VCaP (cell line): ENCODE measurements at regions not wholly inside any gene's neighbourhood (a gene's known extent, or its start where the extent isn't known, plus 50 kb on each side); places are given as distances from the start of the nearest gene placed in this dataset.

Experiments used
- H3K27ac ChIP-seq: fragments of 450-650 bp; 2 replicates; pipeline ENCODE4 v1.5.1; 2017
- CTCF ChIP-seq: fragments of 450-650 bp; conservative IDR thresholded peaks from 2 replicates; pipeline ENCODE4 v1.5.1; 2017; ENCODE audit warnings: mild to moderate bottlenecking, moderate library complexity

GRCh38 chr5:88937406-88937805 lies 54.4 kb upstream of the MEF2C start:
- no peak overlapping the region for H3K27ac ChIP-seq
- TF ChIP-seq CTCF, result no peak

GRCh38 chr5:88934439-88934838 lies 51.5 kb upstream of the MEF2C start:
- no peak for TF ChIP-seq CTCF
- H3K27ac ChIP-seq, result no peak overlapping the region
